GM23248 (cell line): ENCODE measurements at regions not wholly inside any gene's neighbourhood (a gene's known extent, or its start where the extent isn't known, plus 50 kb on each side); places are given as distances from the start of the nearest gene placed in this dataset.

Experiments used
- EZH2 ChIP-seq: fragments of 200-600 bp; sonication (generic); IDR thresholded peaks from 2 replicates; pipeline ENCODE4 v1.6.1; 2018; ENCODE audit warnings: antibody characterized with exemption, mild to moderate bottlenecking; ENCODE audit not compliant: insufficient read depth, poor library complexity, severe bottlenecking
- EZH2phosphoT487 ChIP-seq: fragments of 200-600 bp; sonication (generic); IDR thresholded peaks from 2 replicates; pipeline ENCODE4 v1.6.1; 2018; ENCODE audit warnings: antibody characterized with exemption, moderate library complexity, mild to moderate bottlenecking, low read depth; ENCODE audit not compliant: insufficient read depth

GRCh38 chr17:72497915-72498314 lies 377.1 kb downstream of the SOX9 start:
- TF ChIP-seq EZH2phosphoT487: no peak
- no peak for TF ChIP-seq EZH2
